ENCODE measurements at regions not wholly inside any gene's neighbourhood (a gene's known extent, or its start where the extent isn't known, plus 50 kb on each side); places are given as distances from the start of the nearest gene placed in this dataset.

- DNase-seq = no peak
Observed at GRCh38 chr9:109549386-109549785, 51.3 kb upstream of the PTPN3 start.

- no peak for DNase-seq
Observed at GRCh38 chr9:109551651-109552050, 53.5 kb upstream of the PTPN3 start.

DNA sequence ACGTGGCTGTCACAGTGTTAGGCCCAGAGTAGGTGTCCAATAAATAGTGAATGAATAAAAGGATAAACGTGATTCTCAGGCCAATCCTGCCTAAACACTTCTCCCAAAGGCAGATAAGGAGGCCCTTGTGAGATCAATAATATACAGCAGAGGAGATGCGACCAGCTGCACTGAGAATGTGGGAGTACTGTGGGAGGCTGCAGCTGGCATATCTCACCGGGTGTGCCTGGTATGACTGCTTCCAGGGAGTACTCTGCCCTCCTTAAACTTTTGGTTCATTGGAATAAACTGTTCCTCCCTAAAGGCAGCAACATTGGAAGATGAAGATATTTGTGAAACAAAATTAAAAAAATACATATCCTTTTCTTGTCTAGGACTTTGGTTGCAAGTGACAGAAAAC is 57.1 kb upstream of the PTPN3 start:
- DNase-seq = no peak

GRCh38 chr9:109556061-109556460 is 58.0 kb upstream of the PTPN3 start:
- DNase-seq = no peak

GRCh38 chr9:109556786-109557185 is 58.7 kb upstream of the PTPN3 start:
- DNase-seq = no peak

DNA sequence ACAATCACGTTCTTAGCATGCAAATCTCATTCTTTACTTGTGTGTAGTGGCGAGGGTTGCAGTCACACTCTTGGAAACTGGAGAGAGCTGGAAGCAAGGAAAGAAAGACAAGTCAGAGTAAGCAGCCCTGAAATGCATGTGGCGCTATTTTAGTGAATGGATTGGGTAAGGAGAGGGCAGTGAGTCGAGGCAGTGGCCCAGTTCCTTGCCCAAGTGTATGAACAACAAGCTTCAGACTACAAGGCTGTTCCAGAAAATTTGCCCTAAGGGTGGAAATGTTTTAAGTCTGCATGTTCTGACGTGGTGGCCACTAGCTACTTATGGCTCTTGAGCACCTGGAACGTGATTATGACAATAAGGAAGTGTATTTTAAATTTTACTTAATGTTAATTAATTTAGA is 59.4 kb upstream of the PTPN3 start:
- no peak for DNase-seq

- no peak for DNase-seq
Observed at GRCh38 chr9:109558718-109559151, 60.6 kb upstream of the PTPN3 start.

- DNase-seq = no peak
Observed at GRCh38 chr9:109560470-109561132, 62.5 kb upstream of the PTPN3 start.

- DNase-seq = no peak
Observed at GRCh38 chr9:109561137-109561536, 63.0 kb upstream of the PTPN3 start.

DNA sequence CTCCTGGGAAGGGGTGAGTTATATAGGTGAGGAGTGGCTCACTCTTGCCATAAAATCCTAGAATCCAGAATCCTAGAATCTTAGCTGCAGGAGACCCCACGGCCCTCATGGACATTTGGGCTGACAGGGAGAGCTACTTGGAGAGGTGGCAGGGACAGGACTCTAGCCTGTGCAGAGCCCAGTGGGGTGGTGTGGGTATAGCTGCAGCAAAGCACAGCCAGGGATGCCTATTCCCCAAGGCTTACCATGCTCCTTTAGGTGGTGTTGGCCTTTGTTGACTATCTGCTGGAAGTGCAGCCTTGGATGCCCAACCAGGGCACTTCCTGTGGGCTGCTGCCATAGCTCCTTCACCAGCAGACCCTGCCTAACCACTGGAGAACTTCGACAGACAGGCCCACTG is 70.0 kb upstream of the PTPN3 start:
- DNase-seq = no peak

GRCh38 chr9:109568568-109569210 is 70.6 kb upstream of the PTPN3 start:
- no peak for DNase-seq

GRCh38 chr9:109574061-109574882 is 76.2 kb upstream of the PTPN3 start:
- DNase-seq = peak; percentile 24 to 63

DNA sequence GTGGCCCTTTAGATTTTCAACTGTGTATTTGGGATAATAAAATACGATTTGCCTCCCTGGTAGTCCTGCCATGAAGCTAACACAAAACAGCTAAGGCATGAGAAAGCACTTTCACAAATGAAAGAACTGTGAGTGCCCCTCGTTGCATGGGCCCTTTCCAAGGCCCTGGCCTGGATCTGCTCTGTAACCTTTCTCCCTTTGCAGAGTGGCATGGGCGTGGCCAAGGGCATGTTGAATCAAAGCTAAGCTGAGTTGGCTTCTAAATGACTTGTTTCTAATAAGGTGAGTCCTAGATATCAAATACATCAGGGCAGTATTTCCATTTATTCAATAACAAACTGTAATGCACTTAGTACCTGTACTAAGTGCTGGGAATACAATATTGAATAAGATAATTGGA is 78.7 kb upstream of the PTPN3 start:
- no peak for DNase-seq

- DNase-seq = no peak
Observed at GRCh38 chr9:109579191-109579948, 81.3 kb upstream of the PTPN3 start.

DNA sequence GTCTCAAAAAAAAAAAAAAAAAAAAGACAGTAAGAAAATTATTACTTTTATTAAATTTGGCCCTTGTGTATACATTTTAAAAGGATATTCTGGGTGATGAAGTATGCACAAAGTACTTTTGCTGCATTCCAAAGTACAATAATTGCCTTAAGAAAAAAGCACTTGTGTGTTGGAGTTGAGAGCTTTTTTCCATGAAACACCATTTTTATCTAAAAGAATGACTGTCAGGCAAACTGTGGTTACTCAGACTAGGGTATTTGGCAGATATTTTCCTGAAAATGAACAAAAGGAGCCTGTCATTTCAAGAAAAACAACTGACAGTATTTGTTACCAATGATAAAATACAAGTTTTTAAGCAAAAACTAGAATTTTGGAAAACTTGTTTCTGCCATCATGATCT is 84.3 kb upstream of the PTPN3 start:
- DNase-seq = no peak

DNA sequence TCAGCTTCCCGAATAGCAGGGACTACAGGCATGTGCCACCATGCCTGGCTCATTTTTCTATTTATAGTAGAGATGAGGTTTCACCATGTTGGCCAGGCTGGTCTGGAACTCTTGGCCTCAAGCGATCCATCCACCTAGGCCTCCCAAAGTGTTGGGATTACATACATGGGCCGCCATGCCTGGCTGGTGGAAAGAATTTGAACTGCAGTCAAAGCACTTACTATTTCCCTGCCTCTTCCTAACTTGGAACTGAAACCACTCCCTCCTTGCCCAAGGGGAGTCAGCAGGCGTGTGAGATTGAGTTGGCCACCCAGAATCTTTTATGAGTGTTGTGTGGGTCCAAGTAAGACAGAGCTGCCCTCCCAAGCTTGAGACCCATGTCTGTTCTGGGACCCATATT is 86.1 kb upstream of the PTPN3 start:
- no peak for DNase-seq

- DNase-seq = no peak
Observed at GRCh38 chr9:109585796-109586195, 87.7 kb upstream of the PTPN3 start.

DNA sequence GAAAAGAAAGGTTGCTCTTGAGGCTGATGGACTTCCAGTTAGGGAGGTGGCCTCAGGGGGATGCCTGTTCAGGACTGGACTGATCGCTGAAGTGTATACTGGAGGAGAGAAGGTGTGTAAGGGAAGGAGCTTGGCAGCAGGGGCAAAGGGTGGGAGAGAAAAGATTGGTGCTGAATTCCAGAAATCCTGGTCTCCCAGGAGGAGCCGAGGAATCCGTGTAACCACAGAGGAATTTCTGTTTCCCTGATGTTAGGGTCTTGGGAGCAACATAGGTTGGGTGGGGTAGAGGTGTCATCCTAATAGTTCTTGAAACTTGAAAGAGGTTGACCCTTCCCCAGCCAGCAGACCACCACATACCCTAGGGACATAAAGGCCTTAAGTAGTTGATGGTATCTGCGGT is 88.9 kb upstream of the PTPN3 start:
- DNase-seq = no peak

GRCh38 chr9:109588415-109588814 is 90.3 kb upstream of the PTPN3 start:
- no peak for DNase-seq

DNA sequence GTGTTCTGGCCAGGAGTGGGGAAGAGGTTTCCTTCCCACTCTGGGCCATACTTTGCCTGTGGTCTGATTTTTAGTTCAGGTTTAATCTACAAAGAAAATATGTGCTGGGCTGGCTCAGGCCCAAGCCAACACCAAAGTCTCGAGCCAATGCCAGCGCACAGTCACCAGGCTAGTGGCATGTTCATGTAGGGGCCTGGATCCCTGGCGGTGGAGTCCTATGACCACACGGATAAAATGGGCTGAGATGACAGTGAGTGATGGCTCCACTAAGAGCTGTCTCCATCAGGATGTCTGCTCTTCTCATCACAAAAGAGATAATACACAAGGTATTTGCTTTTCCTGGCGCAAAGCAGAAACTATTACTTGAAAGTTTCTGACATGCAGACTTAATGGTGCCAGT is 92.9 kb upstream of the PTPN3 start:
- no peak for DNase-seq

- DNase-seq = no peak
Observed at GRCh38 chr9:109591691-109592090, 93.6 kb upstream of the PTPN3 start.

GRCh38 chr9:109593612-109594011 is 95.5 kb upstream of the PTPN3 start:
- DNase-seq = no peak

DNA sequence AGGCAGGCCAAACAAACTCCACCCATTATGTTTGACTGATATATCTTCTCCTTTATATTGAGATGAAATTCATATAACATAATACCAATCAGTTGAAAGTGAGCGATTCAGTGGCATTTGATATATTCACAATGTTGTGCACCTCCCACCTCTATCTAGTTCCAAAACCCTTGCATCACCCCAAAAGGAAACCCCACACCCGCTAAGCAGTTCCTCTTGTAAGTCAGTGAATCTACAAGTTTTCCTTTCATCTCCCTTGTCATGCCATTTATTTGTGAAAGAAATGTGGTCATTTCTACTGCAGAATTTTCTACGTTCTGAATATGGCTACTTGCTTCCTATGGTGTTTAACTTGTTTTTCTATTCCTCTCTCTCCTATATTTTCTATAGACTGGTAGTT is 99.4 kb upstream of the PTPN3 start:
- no peak for DNase-seq

Measured in NCI-H1930 (cell line).